ENCODE measurements at regions not wholly inside any gene's neighbourhood (a gene's known extent, or its start where the extent isn't known, plus 50 kb on each side); places are given as distances from the start of the nearest gene placed in this dataset.
"Not testable (repeated sequence)": the region's sequence is repeated elsewhere in the genome, so short reads cannot be mapped to it uniquely, and the experiment has no call there.

DNA sequence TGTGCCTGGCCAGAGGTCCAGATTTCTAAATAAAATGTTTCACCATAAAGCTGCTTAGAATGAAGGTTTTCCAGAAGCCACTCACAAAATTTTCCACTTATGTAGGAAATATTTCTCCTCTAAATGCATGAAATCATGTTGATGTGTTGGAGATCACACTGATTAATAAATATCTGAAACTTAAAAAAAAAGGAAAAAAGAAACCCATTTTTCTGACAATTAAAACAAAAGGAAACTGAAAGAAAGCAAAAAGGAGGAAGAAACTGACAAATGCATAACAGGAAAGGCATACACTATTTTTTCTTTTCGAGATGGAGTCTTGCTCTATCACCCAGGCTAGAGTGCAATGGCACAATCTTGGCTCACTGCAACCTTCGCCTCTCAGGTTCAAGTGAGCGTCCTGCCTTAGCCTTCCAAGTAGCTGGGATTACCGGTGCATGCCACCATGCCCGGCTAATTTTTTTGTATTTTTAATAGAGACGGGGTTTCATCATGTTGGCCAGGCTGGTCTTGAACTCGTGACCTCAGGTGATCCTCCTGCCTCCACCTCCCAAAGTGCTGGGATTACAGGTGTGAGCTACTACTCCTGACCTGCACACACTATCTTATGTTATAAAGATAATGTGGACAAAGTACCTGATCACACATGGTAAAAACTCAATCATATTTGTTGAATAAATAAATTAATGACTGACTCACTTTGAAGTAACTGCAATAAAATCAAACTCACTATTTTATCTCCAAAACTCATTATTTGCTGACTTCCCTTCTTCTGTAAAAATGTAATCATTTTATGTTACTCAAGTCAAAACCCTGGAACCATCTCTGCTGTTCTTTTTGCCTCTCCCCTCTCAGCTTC is 149.8 kb upstream of the NR5A2 start:
- no peak for DNase-seq

DNA sequence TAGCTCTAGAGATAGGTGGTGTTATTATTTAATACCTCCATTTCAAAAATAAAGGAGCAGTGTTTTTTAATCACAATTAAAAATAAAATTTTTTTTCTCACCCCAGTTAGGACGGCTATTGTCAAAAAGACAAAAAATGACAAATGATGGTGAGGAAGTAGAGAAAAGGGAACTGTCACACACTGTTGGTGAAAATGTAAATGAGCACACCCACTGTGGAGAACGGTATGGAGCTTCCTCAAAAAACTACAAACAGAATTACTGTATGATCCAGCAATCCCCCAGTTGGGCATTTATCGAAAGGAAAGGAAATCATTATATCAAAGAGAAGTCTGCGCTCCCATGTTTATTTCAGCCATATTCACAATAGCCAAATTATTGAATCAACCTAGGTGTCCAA is 148.7 kb upstream of the NR5A2 start:
- no peak for DNase-seq

DNA sequence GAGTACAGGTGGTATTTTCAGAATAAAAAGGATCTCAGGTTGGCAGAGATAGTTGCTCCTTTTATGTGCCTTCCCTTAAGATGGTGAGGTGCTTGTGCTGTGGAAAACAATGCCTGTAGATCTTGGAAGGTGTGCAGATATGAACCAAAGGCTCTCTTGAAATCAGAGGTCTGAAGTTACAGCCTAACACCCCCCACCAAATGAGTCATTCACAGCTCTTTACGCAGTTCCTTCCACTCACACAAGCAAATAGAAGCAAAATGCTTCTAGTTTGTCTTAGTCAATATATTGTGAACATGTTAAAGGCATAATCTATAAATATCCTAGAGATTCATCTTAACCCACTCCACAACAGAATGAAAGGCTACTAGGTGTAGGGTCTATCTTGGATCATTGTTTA is 128.9 kb upstream of the NR5A2 start:
- no peak for DNase-seq

- no peak for DNase-seq
Measured at GRCh38 chr1:199901341-199901740, 126.2 kb upstream of the NR5A2 start.

DNA sequence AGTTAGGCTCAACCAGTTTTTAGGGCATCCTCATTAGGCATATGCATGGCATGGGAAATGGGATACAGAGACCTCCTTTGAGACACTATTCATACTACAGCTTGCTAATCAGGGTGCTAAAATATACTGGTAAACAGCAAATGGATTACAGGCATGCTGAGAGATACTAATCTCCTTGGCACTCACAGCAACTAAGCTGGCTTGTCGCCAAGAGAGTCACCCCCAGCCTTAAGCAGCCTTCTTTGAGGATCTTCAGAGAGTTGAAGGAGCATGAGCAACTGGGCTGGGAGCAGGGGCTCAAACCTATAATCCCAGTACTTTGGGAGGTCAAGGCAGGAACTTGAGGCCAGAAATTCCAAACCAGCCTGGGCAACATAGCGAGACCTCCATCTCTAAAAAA is 120.1 kb upstream of the NR5A2 start:
- DNase-seq, result no peak

- no peak for DNase-seq
Measured at GRCh38 chr1:199909137-199909536, 118.4 kb upstream of the NR5A2 start.

DNA sequence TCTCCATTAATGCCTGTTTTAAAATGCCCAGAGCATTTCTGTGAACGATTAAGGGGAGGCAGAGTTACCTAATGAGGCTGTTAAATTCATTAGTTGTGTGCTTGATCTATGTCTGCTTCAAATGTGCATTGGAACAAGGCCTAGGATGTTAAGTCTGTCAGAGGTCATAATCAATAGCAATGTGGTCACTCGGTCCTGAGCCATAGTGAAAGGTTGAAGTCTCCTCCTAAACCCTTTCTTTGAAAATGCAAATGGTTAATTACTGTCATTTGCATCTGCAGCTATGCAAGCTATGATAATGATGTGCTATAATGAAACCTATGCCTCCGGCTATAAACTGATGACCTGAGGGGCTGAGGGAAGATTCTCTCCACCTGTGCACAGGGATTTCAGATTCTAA is 114.2 kb upstream of the NR5A2 start:
- no peak for DNase-seq

GRCh38 chr1:199914546-199914945 is 113.0 kb upstream of the NR5A2 start:
- no peak for DNase-seq

GRCh38 chr1:199918196-199918769 is 109.2 kb upstream of the NR5A2 start:
- DNase-seq, result no peak

DNA sequence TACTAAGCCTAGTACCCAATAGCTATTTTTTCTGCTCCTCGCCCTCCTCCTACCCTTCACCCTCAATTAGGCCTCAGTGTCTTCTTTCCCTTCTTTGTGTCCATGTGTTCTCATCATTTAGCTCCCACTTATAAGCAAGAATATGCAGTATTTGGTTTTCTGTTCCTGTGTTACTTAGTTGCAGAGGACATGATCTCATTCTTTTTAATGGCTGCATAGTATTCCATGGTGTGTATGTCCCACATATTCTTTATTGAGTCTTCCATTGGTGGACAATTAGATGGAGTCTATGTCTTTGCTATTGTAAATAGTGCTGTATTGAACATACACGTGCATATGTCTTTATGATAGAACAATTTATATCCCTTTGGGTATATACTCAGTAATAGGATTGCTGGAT is 106.9 kb upstream of the NR5A2 start:
- no peak for DNase-seq

GRCh38 chr1:199929556-199929955 is 98.0 kb upstream of the NR5A2 start:
- DNase-seq, result no peak

DNA sequence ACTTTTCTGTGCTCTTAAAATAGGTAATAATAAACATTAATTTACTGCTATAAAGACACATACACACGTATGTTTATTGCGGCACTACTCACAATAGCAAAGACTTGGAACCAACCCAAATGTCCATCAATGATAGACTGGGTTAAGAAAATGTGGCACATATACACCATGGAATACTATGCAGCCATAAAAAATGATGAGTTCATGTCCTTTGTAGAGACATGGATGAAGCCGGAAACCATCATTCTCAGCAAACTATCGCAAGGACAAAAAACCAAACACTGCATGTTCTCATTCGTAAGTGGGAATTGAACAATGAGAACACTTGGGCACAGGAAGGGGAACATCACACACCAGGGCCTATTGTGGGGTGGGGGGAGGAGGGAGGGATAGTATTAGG is 97.4 kb upstream of the NR5A2 start:
- DNase-seq, result not testable (repeated sequence)

GRCh38 chr1:199931666-199932377 is 95.7 kb upstream of the NR5A2 start:
- no peak for DNase-seq

GRCh38 chr1:199932462-199932861 is 95.0 kb upstream of the NR5A2 start:
- DNase-seq, result no peak

DNA sequence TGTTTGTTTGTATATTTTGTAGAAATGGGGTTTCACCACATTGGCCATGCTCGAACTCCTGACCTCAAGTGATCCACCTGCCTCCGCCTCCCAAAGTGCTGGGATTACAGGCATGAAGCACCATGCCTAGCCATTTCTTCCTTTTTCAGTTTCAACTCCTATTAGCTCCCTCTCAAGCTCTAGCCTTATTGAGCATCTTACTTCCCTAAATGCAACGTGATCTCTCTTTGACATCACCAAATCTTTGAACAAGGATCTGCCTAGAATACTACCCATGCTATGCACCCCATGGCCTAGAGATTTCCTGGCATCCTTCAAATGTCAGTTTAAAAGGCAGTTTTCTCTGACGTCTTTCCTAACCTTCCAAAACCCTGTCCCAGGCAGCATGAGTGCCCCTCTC is 91.1 kb upstream of the NR5A2 start:
- DNase-seq, result no peak

GRCh38 chr1:199937161-199937560 is 90.3 kb upstream of the NR5A2 start:
- no peak for DNase-seq

DNA sequence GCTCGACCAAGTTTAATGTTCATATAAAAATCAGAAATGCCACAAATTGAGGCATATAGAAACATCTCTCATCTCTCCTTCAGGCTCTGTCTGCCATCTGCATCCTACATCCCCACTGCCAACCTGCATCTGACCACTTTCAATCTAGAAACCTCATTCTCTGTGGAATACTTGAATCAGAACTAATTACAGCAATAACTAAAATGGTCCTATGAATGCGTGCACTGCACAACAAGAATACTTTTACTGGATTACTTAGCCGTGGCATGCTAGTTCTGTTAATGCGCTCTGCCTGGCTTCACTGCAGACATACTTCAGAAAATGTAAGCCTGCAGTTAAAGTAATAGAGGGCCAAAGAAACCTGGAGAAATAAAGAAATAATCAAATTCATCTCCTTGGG is 89.8 kb upstream of the NR5A2 start:
- no peak for DNase-seq

DNA sequence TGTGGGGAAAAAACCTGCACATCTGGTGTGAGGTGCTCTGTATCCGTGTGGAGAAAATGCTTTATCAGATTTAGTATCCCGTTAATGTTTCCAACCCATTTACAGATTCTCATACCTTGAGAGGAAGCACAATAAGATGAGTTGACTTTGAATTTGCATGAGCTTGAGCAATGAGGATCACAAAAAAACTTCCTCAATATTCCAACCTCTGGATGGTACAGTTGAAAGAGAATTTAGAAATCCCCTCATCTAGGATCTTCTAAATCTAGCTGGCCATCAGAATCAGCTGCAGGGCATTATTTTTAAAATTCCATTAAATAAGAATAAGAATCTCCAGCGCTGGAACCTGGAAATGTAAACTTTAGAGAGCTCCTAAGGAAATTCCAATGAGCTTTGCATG is 82.5 kb upstream of the NR5A2 start:
- no peak for DNase-seq

GRCh38 chr1:199945591-199945990 is 81.9 kb upstream of the NR5A2 start:
- DNase-seq, result no peak

- no peak for DNase-seq
Measured at GRCh38 chr1:199946305-199947155, 81.0 kb upstream of the NR5A2 start.

GRCh38 chr1:199948587-199949280 is 78.8 kb upstream of the NR5A2 start:
- peak; percentile 68 for DNase-seq

DNA sequence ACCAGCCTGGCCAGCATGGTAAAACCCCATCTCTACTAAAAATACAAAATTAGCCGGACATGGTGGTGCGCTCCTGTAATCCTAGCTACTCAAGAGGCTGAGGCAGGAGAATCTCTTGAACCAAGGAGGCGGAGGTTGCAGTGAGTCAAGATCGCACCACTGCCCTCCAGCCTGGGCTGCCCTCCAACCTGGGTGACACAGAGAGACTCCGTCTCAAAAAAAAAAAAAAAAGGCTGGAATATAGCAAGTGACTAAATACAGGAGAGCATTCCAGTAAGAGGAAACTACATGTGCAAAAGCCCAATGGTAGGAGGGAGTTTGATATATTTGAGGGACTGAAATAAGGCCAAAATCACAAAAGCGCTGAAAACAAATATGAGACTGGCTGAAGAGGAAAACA is 76.5 kb upstream of the NR5A2 start:
- DNase-seq, result not testable (repeated sequence)

DNA sequence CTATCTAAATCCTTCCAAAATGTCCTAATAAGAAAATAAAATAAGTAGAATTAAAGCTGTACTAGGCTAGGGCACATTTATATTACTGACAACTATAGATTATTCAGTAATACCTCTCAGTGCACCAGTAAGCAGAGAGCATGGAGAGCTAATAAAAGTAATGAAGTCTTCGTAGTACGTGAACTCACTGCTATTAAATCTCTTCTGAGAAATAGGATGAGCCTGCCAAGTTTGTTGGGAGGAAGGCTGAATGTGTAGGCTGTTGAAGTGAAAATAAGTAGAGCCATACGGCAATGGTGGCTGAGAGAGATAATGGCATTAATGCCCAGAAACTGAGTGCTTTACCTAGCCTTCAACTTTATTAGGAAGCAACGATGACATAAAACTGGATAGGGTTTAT is 73.9 kb upstream of the NR5A2 start:
- DNase-seq, result no peak

Data from NCI-H510A (cell line).